H1 (cell line): ENCODE measurements at regions not wholly inside any gene's neighbourhood (a gene's known extent, or its start where the extent isn't known, plus 50 kb on each side); places are given as distances from the start of the nearest gene placed in this dataset.

ENCODE experiments used
- CTCF ChIA-PET: fragments of 300-600 bp; sonication (Branson Sonifier 250); formaldehyde crosslinking; loops from one replicate; lab custom pipeline; 2021; ENCODE audit not compliant: partially characterized antibody; lab: Charles Lee
- POLR2A ChIA-PET: fragments of 300-600 bp; sonication (Branson Sonifier 250); formaldehyde crosslinking; loops from one replicate; lab custom pipeline; 2021; ENCODE audit warnings: inconsistent platforms; ENCODE audit not compliant: partially characterized antibody; lab: Charles Lee
- DNase-seq, 2 experiments: peaks; one replicate each; pipeline versions ENCODE4 v3.0.0 to v3.0.0-alpha.2; 2010 to 2022; ENCODE audit warnings: low spot score in 2 of 2, low read depth in 1 of 2, mixed read lengths in 1 of 2
- FAIRE-seq: peaks from 2 replicates; lab custom pipeline; 2011; peaks lifted over from hg19 to GRCh38; lab: Jason Lieb, UNC
- H2AFZ ChIP-seq: 2 replicates; pipeline ENCODE4 v1.8.1; 2012; ENCODE audit warnings: low read length, inconsistent platforms
- H2AK5ac ChIP-seq: 2 replicates; pipeline ENCODE4 v1.6.1; 2013; ENCODE audit warnings: low read depth, low read length
- H2BK120ac ChIP-seq: replicated peaks from 2 replicates; pipeline ENCODE3; 2013; ENCODE audit warnings: low read depth, low read length, inconsistent platforms
- H2BK12ac ChIP-seq: 2 replicates; pipeline ENCODE4 v1.6.1; 2013; ENCODE audit warnings: low read depth, low read length
- H2BK15ac ChIP-seq: 2 replicates; pipeline ENCODE4 v1.6.1; 2013; ENCODE audit warnings: low read length
- H2BK20ac ChIP-seq: 2 replicates; pipeline ENCODE4 v1.6.1; 2013; ENCODE audit warnings: low read length
- H2BK5ac ChIP-seq: 2 replicates; pipeline ENCODE4 v1.6.1; 2013; ENCODE audit warnings: low read depth, low read length
- H3K14ac ChIP-seq: 2 replicates; pipeline ENCODE4 v1.6.1; 2013; ENCODE audit warnings: inconsistent platforms; ENCODE audit not compliant: insufficient read length
- H3K18ac ChIP-seq: 2 replicates; pipeline ENCODE4 v1.6.1; 2013; ENCODE audit warnings: low read length; ENCODE audit errors: extremely low read depth
- H3K23ac ChIP-seq: 2 replicates; pipeline ENCODE4 v1.6.1; 2013; ENCODE audit warnings: inconsistent platforms; ENCODE audit not compliant: insufficient read length
- H3K23me2 ChIP-seq: 2 replicates; pipeline ENCODE4 v1.6.1; 2013; ENCODE audit warnings: low read depth, low read length
- H3K27ac ChIP-seq: 2 replicates; pipeline ENCODE4 v1.6.1; 2011; ENCODE audit warnings: low read depth, low read length, inconsistent platforms
- H3K27me3 ChIP-seq, 4 experiments: replicated peaks in 1 of 4; 1 replicate in 1 of 4; 2 replicates in 3 of 4; pipeline versions ENCODE4 v1.6.1 to v1.8.1; 2011 to 2013; ENCODE audit warnings: low read length in 3 of 4, mild to moderate bottlenecking in 3 of 4, inconsistent platforms in 2 of 4, mixed read lengths in 2 of 4, moderate library complexity in 1 of 4; ENCODE audit not compliant: control insufficient read depth in 3 of 4, insufficient read depth in 3 of 4; ENCODE audit errors: extremely low read depth in 1 of 4
- H3K36me3 ChIP-seq, 4 experiments: 2 replicates each; pipeline versions ENCODE4 v1.6.1 to v1.8.1; 2011 to 2013; ENCODE audit warnings: mild to moderate bottlenecking in 4 of 4, low read length in 3 of 4, moderate library complexity in 2 of 4, control low read depth in 1 of 4, inconsistent platforms in 1 of 4; ENCODE audit not compliant: insufficient read depth in 4 of 4, control insufficient read depth in 2 of 4
- H3K4ac ChIP-seq: replicated peaks from 2 replicates; pipeline ENCODE3; 2013; ENCODE audit warnings: low read length, low read depth, mixed read lengths, inconsistent platforms; ENCODE audit not compliant: insufficient read length
- H3K4me1 ChIP-seq, 4 experiments: replicated peaks in 1 of 4; 1 replicate in 1 of 4; 2 replicates in 3 of 4; pipeline versions ENCODE4 v1.6.1 to v1.8.1; 2011 to 2013; ENCODE audit warnings: low read length in 3 of 4, inconsistent platforms in 2 of 4, mixed read lengths in 1 of 4; ENCODE audit not compliant: insufficient read depth in 4 of 4, control insufficient read depth in 3 of 4
- H3K4me2 ChIP-seq, 2 experiments: 2 replicates each; pipeline versions ENCODE4 v1.6.1 to v1.8.1; 2011 to 2013; ENCODE audit warnings: low read depth in 2 of 2, low read length in 2 of 2, control low read depth in 1 of 2, inconsistent platforms in 1 of 2, mild to moderate bottlenecking in 1 of 2; ENCODE audit not compliant: insufficient read depth in 1 of 2
- H3K4me3 ChIP-seq, 4 experiments: fragments of 200-600, 300-600 bp in 1 of 4; sonication (generic), shearing (Covaris generic), sonication (Bioruptor Twin) in 1 of 4; 2 replicates each; pipeline versions ENCODE4 v1.5.1 to v1.8.1; 2011 to 2016; ENCODE audit warnings: low read length in 4 of 4, low read depth in 3 of 4, control low read depth in 2 of 4, inconsistent platforms in 2 of 4, mild to moderate bottlenecking in 2 of 4, mixed read lengths in 1 of 4, moderate library complexity in 1 of 4; ENCODE audit not compliant: insufficient read depth in 2 of 4; ENCODE audit errors: extremely low read depth in 1 of 4
- H3K56ac ChIP-seq: replicated peaks from 2 replicates; pipeline ENCODE3; 2013; ENCODE audit warnings: low read depth, mild to moderate bottlenecking, mixed read lengths, low read length, inconsistent platforms; ENCODE audit not compliant: insufficient read length
- H3K79me1 ChIP-seq: 2 replicates; pipeline ENCODE4 v1.6.1; 2013; ENCODE audit warnings: low read depth, low read length, control low read depth
- H3K79me2 ChIP-seq, 2 experiments: 2 replicates each; pipeline versions ENCODE4 v1.6.1 to v1.8.1; 2012 to 2013; ENCODE audit warnings: low read length in 2 of 2, mild to moderate bottlenecking in 2 of 2, inconsistent platforms in 1 of 2; ENCODE audit not compliant: insufficient read depth in 2 of 2, control insufficient read depth in 1 of 2
- H3K9ac ChIP-seq, 4 experiments: replicated peaks in 1 of 4; 1 replicate in 1 of 4; 2 replicates in 3 of 4; pipeline versions ENCODE4 v1.6.1 to v1.8.1; 2011 to 2013; ENCODE audit warnings: low read depth in 3 of 4, low read length in 3 of 4, control low read depth in 2 of 4, mild to moderate bottlenecking in 2 of 4, moderate library complexity in 2 of 4, inconsistent platforms in 1 of 4; ENCODE audit errors: extremely low read depth in 1 of 4
- H3K9me3 ChIP-seq, 2 experiments: 2 replicates each; pipeline versions ENCODE4 v1.6.1 to v1.8.1; 2012 to 2013; ENCODE audit warnings: mild to moderate bottlenecking in 2 of 2, moderate library complexity in 2 of 2, control low read depth in 1 of 2, inconsistent platforms in 1 of 2, low read depth in 1 of 2, low read length in 1 of 2, mixed read lengths in 1 of 2; ENCODE audit not compliant: insufficient read depth in 2 of 2
- H4K20me1 ChIP-seq, 2 experiments: replicated peaks in 1 of 2; 2 replicates each; pipeline versions ENCODE3 to v1.8.1; 2011 to 2013; ENCODE audit warnings: inconsistent platforms in 2 of 2, low read length in 2 of 2, mild to moderate bottlenecking in 1 of 2; ENCODE audit not compliant: insufficient read depth in 2 of 2, control insufficient read depth in 1 of 2
- H4K5ac ChIP-seq: 2 replicates; pipeline ENCODE4 v1.6.1; 2013; ENCODE audit warnings: low read length, low read depth, mixed read lengths, inconsistent platforms; ENCODE audit not compliant: insufficient read length
- H4K8ac ChIP-seq: 2 replicates; pipeline ENCODE4 v1.8.0; 2013; ENCODE audit warnings: mild to moderate bottlenecking, moderate library complexity, low read length, inconsistent platforms; ENCODE audit not compliant: insufficient read depth; ENCODE audit errors: extremely low read depth
- H4K91ac ChIP-seq: replicated peaks from 2 replicates; pipeline ENCODE3; 2013; ENCODE audit warnings: low read length, mixed read lengths, inconsistent platforms; ENCODE audit not compliant: insufficient read length
- ASH2L ChIP-seq: fragments of 200-600, 300-600 bp; sonication (generic); IDR thresholded peaks from one replicate; pipeline ENCODE4 v1.7.1; 2017; ENCODE audit warnings: low read length
- CREB1 ChIP-seq: IDR thresholded peaks from 2 replicates; pipeline ENCODE4 v1.6.1; 2012; ENCODE audit warnings: inconsistent platforms
- EGR1 ChIP-seq: IDR thresholded peaks from 2 replicates; pipeline ENCODE4 v1.6.1; 2011; ENCODE audit warnings: low read depth, low read length, borderline replicate concordance
- HDAC6 ChIP-seq: IDR thresholded peaks from one replicate; pipeline ENCODE4 v1.7.1; 2012; ENCODE audit warnings: low read depth, mild to moderate bottlenecking, inconsistent platforms, low read length, moderate library complexity
- JUN ChIP-seq: IDR thresholded peaks from 2 replicates; pipeline ENCODE4 v1.6.1; 2011; ENCODE audit warnings: low read depth, mild to moderate bottlenecking, improper control_type of control experiment, low read length
- JUND ChIP-seq: IDR thresholded peaks from 2 replicates; pipeline ENCODE4 v1.6.1; 2011; ENCODE audit warnings: mild to moderate bottlenecking, improper control_type of control experiment, low read length
- KDM1A ChIP-seq: fragments of 200-600, 300-600 bp; sonication (generic); IDR thresholded peaks from 2 replicates; pipeline ENCODE4 v1.7.1; 2016; ENCODE audit warnings: mild to moderate bottlenecking, low read length, borderline replicate concordance
- KDM4A ChIP-seq: IDR thresholded peaks from one replicate; pipeline ENCODE4 v1.7.1; 2012; ENCODE audit warnings: low read depth, mild to moderate bottlenecking, moderate library complexity, low read length, inconsistent platforms; ENCODE audit not compliant: severe bottlenecking
- NRF1 ChIP-seq: IDR thresholded peaks from 2 replicates; pipeline ENCODE4 v1.6.1; 2011; ENCODE audit warnings: mild to moderate bottlenecking, low read depth, low read length, improper control_type of control experiment
- RFX5 ChIP-seq: IDR thresholded peaks from 2 replicates; pipeline ENCODE4 v1.6.1; 2011; ENCODE audit warnings: low read depth, low read length, improper control_type of control experiment, borderline replicate concordance
- SRF ChIP-seq: IDR thresholded peaks from 2 replicates; pipeline ENCODE4 v1.6.1; 2011; ENCODE audit warnings: mild to moderate bottlenecking, low read depth, low read length, moderate library complexity
- TAF1 ChIP-seq: IDR thresholded peaks from 2 replicates; pipeline ENCODE4 v1.6.1; 2011; ENCODE audit warnings: mild to moderate bottlenecking, low read depth, low read length
- WGBS, 2 experiments: shearing (Covaris generic) in 1 of 2; methylation state at CpG; one replicate each; pipeline versions ENCODE4 v1.1.6 to v1.1.7; 2013 to 2015; ENCODE audit warnings: low lambda C conversion rate in 2 of 2, mixed read lengths in 2 of 2, inconsistent platforms in 1 of 2, low coverage in 1 of 2, missing lambda C conversion rate in 1 of 2; ENCODE audit not compliant: insufficient replicate concordance in 2 of 2, insufficient coverage in 1 of 2, insufficient read length in 1 of 2; ENCODE audit errors: extremely low coverage in 1 of 2, missing lambda C conversion rate in 1 of 2; 5-methylcytosine and 5-hydroxymethylcytosine counted together
- TF ChIP-seq, protein P1 (sequence below): IDR thresholded peaks from 2 replicates; pipeline ENCODE4 v1.6.1; 2011; ENCODE audit warnings: low read depth, mild to moderate bottlenecking, low read length; ENCODE audit not compliant: insufficient read depth
- TF ChIP-seq, protein P2 (sequence below): IDR thresholded peaks from 2 replicates; pipeline ENCODE4 v1.6.1; 2012; ENCODE audit warnings: inconsistent platforms

DNA sequence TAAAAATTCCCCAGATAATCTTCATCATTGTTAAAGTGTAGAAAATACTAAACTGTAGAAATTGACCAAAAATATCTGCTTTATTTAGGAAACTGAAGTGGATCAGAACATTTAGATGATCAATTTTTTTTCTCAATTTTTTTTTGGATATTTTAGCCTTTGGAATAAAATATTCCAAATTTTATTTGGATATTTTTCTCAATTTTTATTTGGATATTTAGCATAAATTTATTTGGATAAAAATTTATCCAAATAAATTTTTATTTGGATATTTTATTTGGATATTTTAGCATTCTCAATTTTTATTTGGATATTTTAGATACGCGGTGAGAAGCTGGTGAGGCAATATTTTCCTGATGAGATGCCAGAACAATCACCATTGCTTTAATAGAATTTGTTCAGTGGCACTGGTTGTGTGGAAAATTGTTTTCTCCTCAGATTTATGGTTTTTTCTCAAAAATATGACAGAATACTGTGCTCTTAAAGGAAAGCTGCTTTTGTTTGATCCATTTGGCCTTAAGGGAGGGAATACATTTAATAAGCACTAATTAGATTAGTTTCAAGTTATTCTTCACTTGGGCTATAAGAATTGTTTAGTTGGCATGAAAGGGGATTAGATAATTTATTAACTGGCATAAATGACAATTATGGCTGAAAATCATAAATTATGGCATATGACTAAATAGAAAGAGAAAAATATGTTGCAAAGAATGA is 470.1 kb downstream of the MFSD1 start:
- WGBS, 2 experiments = 87% methylated on average over 2 of the region's 2 CpGs; no CpG with 5 or more reads in 1 of the 2 experiments
- TF ChIP-seq, protein P1, sequence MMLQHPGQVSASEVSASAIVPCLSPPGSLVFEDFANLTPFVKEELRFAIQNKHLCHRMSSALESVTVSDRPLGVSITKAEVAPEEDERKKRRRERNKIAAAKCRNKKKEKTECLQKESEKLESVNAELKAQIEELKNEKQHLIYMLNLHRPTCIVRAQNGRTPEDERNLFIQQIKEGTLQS = no peak
- TF ChIP-seq ASH2L (no peak), JUN (no peak), KDM1A (no peak), NRF1 (no peak), KDM4A (no peak), HDAC6 (no peak), TAF1 (no peak), SRF (no peak), RFX5 (no peak), CREB1 (no peak), JUND (no peak), EGR1 (no peak)
- TF ChIP-seq, protein P2, sequence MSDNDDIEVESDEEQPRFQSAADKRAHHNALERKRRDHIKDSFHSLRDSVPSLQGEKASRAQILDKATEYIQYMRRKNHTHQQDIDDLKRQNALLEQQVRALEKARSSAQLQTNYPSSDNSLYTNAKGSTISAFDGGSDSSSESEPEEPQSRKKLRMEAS = no peak

More for the DNA sequence above, 470.1 kb downstream of the MFSD1 start:
- Histone ChIP-seq H3K4me3 (no peak overlapping the region), H2BK12ac (no peak overlapping the region), H2BK15ac (no peak overlapping the region), H2BK5ac (no peak overlapping the region), H3K14ac (no peak overlapping the region), H3K36me3 (no peaks in the 10 kb centered on the region), H3K9me3 (no peaks in the 10 kb centered on the region), H2AFZ (no peak overlapping the region), H3K4me2 (no peak overlapping the region), H2BK20ac (no peak overlapping the region), H3K27ac (no peak overlapping the region), H3K79me2 (no peaks in the 10 kb centered on the region), H3K18ac (no peak overlapping the region), H2AK5ac (no peak overlapping the region), H2BK120ac (no peak overlapping the region), H4K5ac (no peak overlapping the region), H3K56ac (no peak overlapping the region), H3K79me1 (no peaks in the 10 kb centered on the region), H3K23me2 (no peaks in the 10 kb centered on the region), H3K4ac (no peak overlapping the region), H3K27me3 (no peaks in the 10 kb centered on the region), H3K23ac (no peak overlapping the region), H4K20me1 (no peaks in the 10 kb centered on the region), H3K4me1 (no peaks in the 10 kb centered on the region), H3K9ac (no peak overlapping the region), H4K8ac (no peak overlapping the region), H4K91ac (no peak overlapping the region)
- FAIRE-seq = no peak
- POLR2A ChIA-PET = no interaction called here
- no peak for DNase-seq
- CTCF ChIA-PET = interaction anchor here (0.7 to 1.7 kb wide), 4 partner anchors 10 to 533 kb away, joined by 3 to 5 read pairs (median 3); no protein-coding TSS in a partner anchor
